Gastrocnemius medialis (tissue), 4 donors: ENCODE measurements at regions not wholly inside any gene's neighbourhood (a gene's known extent, or its start where the extent isn't known, plus 50 kb on each side); places are given as distances from the start of the nearest gene placed in this dataset.

ENCODE experiments used
- POLR2A ChIP-seq, 2 donors: fragments of 450-650 bp; IDR thresholded peaks; one replicate each; pipeline ENCODE4 v1.6.1; 2017; ENCODE audit warnings: antibody characterized with exemption in 2 of 2, mild to moderate bottlenecking in 2 of 2, moderate library complexity in 2 of 2
- TF ChIP-seq, protein P1 (sequence below), 5 experiments: fragments of 450-650 bp in 3 of 5; fragments of 200-600 bp in 2 of 5; sonication (generic) in 2 of 5; IDR thresholded peaks in 4 of 5; conservative IDR thresholded peaks in 1 of 5; 1 replicate in 4 of 5; 2 replicates in 1 of 5; pipeline ENCODE4 v1.5.1; 2016 to 2019; ENCODE audit warnings: antibody characterized with exemption in 5 of 5, mild to moderate bottlenecking in 3 of 5, moderate library complexity in 3 of 5

DNA sequence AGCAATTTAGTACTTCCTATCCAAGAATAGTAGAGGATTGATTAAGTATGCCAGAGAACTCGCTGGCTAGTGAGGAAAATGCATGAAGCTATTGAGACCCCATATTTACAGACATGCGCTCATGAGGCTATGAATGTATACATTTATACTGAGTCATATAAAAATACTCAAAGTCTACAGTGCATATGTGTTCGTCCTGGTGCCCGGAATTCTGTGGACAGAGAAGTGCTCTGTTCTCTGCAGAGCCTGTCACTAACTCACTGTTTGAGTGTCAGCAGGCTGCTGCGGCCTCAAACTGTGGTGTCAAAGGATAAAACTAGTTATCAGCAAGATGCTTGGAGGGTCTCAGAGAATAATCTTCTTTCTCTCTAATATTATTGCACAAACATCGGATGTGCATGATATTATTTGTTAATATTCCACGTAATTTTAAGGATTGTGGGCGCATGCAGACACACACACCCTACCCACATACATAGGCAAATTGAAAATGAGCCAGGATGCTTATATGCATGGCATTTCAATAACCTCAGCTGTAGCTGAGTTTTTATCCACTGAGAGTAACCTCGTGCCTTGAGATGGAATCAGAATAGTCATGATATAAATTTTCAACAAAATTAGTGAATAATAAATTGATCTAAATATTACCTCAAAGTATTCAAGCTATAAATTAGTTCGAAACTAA, 50.0 kb upstream of the TSC22D2 start:
- TF ChIP-seq, protein P1, sequence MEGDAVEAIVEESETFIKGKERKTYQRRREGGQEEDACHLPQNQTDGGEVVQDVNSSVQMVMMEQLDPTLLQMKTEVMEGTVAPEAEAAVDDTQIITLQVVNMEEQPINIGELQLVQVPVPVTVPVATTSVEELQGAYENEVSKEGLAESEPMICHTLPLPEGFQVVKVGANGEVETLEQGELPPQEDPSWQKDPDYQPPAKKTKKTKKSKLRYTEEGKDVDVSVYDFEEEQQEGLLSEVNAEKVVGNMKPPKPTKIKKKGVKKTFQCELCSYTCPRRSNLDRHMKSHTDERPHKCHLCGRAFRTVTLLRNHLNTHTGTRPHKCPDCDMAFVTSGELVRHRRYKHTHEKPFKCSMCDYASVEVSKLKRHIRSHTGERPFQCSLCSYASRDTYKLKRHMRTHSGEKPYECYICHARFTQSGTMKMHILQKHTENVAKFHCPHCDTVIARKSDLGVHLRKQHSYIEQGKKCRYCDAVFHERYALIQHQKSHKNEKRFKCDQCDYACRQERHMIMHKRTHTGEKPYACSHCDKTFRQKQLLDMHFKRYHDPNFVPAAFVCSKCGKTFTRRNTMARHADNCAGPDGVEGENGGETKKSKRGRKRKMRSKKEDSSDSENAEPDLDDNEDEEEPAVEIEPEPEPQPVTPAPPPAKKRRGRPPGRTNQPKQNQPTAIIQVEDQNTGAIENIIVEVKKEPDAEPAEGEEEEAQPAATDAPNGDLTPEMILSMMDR (IDR thresholded peaks at IDR 0.05 in 4 of 5, conservative IDR thresholded peaks at IDR 0.05 in 1 of 5), result no peak
- TF ChIP-seq POLR2A (IDR thresholded peaks at IDR 0.05), result no peak
